DND-41 (cell line): ENCODE measurements at regions not wholly inside any gene's neighbourhood (a gene's known extent, or its start where the extent isn't known, plus 50 kb on each side); places are given as distances from the start of the nearest gene placed in this dataset.

Experiments
- EZH2 ChIP-seq: IDR thresholded peaks from 3 replicates; pipeline ENCODE4 v1.6.1; 2012; ENCODE audit warnings: borderline replicate concordance, low read depth, mild to moderate bottlenecking, moderate library complexity, low read length, inconsistent platforms; ENCODE audit not compliant: severe bottlenecking
- TF ChIP-seq, protein P1 (sequence below): IDR thresholded peaks from 2 replicates; pipeline ENCODE4 v1.5.1; 2012; ENCODE audit warnings: borderline replicate concordance, low read length, moderate library complexity, mild to moderate bottlenecking; ENCODE audit not compliant: poor library complexity, severe bottlenecking; ENCODE audit errors: extremely low read depth

DNA sequence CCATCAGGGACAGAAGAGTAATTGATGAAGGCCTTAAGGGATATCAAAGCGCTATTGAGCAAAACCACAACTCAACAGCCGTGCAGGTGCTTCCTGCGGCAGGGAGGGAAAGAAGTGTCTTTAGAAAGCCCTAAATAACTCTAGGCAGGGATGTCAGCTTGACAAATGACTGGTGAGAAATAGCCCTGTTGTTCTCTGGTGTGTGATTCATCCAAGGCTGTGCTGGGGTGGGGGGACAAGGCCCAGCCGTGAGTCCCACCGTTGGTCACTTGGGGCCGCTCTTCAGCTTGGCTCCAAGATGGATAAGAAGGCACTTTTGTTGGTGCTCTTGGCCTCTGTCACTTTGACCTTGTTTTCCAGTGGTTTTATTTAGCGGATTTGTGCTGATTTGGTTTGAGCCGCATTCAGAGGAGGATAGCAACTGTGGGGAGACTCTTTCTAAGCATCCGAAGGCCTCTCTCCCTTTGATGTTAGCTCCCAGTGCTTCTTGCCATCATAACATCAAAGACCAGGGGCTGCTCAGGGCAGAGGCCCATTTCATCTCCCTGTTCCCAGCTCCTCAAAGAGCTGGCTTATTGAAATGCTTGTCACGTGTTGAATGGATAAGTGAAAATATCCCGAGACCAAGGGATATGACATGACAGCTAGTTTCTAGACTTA lies 130.3 kb upstream of the SERP2 start:
- TF ChIP-seq, protein P1, sequence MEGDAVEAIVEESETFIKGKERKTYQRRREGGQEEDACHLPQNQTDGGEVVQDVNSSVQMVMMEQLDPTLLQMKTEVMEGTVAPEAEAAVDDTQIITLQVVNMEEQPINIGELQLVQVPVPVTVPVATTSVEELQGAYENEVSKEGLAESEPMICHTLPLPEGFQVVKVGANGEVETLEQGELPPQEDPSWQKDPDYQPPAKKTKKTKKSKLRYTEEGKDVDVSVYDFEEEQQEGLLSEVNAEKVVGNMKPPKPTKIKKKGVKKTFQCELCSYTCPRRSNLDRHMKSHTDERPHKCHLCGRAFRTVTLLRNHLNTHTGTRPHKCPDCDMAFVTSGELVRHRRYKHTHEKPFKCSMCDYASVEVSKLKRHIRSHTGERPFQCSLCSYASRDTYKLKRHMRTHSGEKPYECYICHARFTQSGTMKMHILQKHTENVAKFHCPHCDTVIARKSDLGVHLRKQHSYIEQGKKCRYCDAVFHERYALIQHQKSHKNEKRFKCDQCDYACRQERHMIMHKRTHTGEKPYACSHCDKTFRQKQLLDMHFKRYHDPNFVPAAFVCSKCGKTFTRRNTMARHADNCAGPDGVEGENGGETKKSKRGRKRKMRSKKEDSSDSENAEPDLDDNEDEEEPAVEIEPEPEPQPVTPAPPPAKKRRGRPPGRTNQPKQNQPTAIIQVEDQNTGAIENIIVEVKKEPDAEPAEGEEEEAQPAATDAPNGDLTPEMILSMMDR: peak; percentile 87
- no peak for TF ChIP-seq EZH2
